ENCODE measurements at regions not wholly inside any gene's neighbourhood (a gene's known extent, or its start where the extent isn't known, plus 50 kb on each side); places are given as distances from the start of the nearest gene placed in this dataset.

GRCh38 chr2:183284606-183285005 is 160.4 kb downstream of the NUP35 start:
- peak; percentile 32 for DNase-seq (ENCODE audit: low spot score)

- no peak for DNase-seq (ENCODE audit: low spot score)
These were observed 167.2 kb downstream of the NUP35 start for GRCh38 chr2:183291436-183291835.

DNA sequence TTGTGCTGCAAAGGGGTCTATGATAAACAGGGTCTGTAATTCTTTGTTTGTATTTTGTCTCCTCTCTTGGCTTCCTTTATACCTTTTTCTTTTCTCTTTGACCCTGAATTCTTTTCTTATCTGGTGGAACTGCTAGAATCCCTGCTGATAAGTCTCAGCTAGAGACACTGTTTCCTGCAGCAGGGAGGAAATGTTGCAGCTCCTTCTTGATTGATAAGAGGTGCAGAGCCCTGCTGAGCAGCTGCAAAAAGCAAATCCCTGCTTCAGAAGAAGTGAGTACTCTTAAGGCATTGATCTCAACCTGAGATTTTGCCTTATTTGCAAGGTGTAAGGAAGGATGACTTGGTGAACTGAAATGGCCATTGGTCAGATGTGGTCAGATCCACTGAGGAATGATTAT is 167.8 kb downstream of the NUP35 start:
- DNase-seq (ENCODE audit: low spot score): no peak

DNA sequence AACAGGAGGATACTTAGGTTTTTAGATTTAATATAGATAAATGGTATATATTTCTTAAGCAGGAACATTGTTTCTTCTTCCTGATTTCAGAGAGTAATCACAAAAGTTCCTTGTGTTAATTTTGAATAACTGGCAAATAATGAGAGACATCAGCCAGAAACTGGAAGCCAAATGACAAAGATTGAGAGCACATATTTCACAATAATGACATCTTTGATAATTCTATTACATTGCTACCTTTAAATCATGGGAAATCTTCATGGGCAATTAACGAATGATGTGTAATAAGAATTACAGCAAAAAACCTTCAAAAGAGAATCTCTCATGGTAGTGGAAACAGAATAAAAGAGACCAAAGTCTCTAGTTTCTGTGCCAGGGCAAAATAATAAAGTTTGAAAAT is 215.1 kb downstream of the NUP35 start:
- no peak for DNase-seq (ENCODE audit: low spot score)

- no peak for DNase-seq (ENCODE audit: low spot score)
These were observed 216.8 kb downstream of the NUP35 start for GRCh38 chr2:183341057-183341456.

DNA sequence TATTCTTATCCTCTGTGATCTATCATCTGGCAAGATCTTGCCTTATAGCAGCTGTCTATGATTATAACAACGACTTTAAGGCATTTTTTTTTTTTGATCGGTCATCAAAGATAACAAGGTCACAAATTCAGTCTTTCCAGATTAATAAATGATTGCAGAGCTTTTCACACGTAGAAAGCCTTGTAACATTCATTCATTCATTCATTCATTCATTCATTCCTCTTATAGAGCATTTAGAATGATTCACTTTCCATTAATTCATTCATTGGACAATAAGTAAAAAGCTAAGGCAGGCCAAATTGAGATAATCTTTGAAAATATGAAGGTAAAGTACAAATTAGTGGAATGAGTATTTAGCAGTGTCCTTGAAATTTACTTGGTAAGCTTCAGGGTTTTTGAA is 223.7 kb downstream of the NUP35 start:
- no peak for DNase-seq (ENCODE audit: low spot score)

GRCh38 chr2:183348492-183348891 is 224.2 kb downstream of the NUP35 start:
- no peak for DNase-seq (ENCODE audit: low spot score)

- no peak for DNase-seq (ENCODE audit: low spot score)
These were observed 224.8 kb downstream of the NUP35 start for GRCh38 chr2:183349091-183349490.

- DNase-seq (ENCODE audit: low spot score): peak; percentile 8
These were observed 235.6 kb downstream of the NUP35 start for GRCh38 chr2:183359867-183360266.

DNA sequence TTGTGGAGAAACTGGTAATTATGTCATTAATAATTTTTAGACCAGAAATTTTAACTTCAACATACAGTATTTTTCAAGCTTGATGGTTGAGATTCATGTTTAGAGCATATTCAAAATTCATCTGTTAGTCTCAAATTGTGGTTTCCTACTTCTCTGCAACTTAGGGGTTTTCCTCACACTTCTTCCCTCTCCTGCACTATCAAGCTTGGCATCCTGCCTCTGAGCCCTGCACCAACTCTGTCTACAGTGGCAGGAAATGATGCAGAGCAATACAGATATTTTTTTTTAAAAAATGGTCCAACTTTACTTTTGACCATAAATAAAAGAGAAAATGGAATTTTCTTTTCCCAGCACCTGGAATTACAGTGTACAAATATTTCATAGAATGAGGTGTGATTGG is 247.3 kb downstream of the NUP35 start:
- DNase-seq (ENCODE audit: low spot score): no peak

DNA sequence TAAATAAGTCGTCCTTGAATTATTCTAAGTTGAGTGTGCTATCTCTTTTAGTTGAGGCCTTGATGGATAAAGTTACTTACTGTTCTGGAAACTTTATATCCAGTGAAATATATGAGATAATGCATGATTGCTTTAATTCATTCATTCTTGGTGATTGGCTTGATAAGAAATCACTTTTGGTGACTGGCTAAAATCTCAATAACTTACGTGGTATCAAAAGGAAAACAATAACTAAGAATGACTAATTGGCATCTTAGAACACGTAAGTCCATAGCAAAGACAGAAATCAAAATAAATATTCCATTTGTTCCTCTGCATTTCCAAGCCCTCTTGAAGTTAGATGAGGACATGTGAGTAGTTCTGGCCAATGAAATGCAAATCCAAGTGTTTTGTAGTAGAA is 251.6 kb downstream of the NUP35 start:
- DNase-seq (ENCODE audit: low spot score): no peak

DNA sequence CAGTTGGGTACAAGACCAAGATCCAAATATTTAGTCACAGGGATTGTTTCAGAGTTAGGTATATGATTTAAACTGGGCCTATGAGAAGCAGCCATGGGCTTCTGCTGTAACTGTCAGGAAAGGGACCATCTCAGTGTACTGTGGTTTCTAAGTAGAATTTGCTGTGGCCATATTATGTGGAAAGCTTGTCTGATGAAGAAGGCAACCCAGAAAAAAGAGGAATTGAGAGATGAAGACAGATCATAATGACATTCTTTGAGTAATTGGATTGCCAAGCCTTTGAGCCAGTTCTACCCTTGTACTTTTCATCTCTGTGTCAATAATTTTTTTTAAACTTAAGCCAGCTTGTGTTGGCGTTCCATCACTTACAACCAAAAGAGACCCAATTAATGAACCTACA is 259.6 kb downstream of the NUP35 start:
- DNase-seq (ENCODE audit: low spot score): no peak

- DNase-seq (ENCODE audit: low spot score): no peak
These were observed 265.4 kb downstream of the NUP35 start for GRCh38 chr2:183389546-183390080.

DNA sequence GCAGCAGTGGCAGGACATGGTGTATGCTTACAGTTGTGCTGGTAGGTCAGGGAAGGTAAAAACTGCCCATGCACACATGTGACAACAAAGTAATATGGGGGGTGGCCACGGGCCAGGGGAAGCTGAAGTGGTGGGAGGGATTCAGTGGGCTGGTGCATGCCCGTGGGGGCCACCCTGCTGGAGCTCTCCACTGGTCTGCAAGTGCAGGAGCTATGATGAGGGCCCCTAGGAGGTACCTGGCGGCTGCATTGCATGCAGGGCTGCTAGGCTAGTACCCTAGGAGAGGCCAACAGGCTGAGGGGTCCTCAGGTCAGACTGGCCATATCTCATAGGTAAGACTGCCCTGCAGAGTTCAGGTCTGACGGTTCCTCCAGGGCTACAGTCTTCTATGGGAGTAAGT is 265.9 kb downstream of the NUP35 start:
- DNase-seq (ENCODE audit: low spot score): no peak

GRCh38 chr2:183404392-183404791 is 280.1 kb downstream of the NUP35 start:
- DNase-seq (ENCODE audit: low spot score): no peak

GRCh38 chr2:183408562-183408961 is 284.3 kb downstream of the NUP35 start:
- no peak for DNase-seq (ENCODE audit: low spot score)

DNA sequence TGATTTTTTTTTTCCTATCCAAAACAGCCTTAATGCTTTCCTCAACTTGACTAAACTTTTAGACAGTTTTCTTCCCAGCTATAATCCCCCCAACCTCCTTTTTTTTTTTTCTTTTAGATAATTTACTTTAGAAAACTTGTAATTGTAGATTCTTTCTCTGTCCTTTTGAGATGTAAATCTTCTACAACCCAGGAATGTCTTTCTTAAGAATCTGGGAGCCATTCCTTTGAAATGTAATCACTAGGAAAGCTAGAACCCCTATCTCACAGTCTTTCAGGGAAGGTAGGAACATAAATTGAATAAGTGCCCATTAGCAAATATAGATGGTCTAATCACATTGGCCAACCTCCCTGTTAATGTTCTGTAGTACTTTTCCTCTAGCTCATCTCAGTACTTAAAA is 285.4 kb downstream of the NUP35 start:
- DNase-seq (ENCODE audit: low spot score): no peak

- DNase-seq (ENCODE audit: low spot score): no peak
These were observed 292.5 kb downstream of the NUP35 start for GRCh38 chr2:183416753-183417152.

GRCh38 chr2:183426825-183427224 is 302.6 kb downstream of the NUP35 start:
- no peak for DNase-seq (ENCODE audit: low spot score)

DNA sequence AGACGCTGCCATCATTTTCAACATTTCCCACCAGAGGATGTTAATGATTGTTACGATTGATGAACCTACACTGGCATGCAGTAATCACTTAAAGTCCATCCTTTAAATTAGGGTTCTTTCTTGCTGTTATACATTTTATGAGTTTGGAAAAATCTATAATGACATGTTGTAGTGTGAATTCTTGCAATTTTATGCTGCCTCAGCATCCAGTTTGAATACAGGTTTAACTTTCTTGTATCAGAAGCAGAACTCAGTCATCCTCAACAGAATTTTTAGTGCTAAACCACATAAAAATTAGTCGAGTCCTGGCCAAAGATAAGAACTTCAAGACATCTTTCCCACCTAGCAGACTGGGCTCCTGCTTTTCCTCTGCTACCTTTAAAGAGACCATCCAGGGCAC is 303.3 kb downstream of the NUP35 start:
- DNase-seq (ENCODE audit: low spot score): no peak

DNA sequence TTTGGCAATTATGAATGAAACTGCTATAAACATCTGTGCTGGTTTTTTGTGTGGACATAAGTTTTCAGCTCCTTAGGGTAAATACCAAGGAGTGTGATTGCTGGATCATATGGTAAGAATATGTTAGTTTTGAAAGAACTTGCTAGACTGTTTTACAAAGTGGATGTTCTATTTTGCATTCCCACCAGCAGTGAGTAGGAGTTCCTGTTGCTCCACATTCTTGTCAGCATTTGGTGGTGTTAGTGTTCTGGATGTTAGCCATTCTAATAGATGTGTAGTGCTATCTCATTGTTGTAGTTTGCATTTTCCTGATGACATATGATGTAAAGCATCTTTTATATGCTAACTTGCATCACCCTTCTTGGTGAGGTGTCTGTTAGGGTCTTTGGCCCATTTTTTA is 304.6 kb downstream of the NUP35 start:
- no peak for DNase-seq (ENCODE audit: low spot score)

- DNase-seq (ENCODE audit: low spot score): no peak
These were observed 314.3 kb downstream of the NUP35 start for GRCh38 chr2:183438541-183438940.

DNA sequence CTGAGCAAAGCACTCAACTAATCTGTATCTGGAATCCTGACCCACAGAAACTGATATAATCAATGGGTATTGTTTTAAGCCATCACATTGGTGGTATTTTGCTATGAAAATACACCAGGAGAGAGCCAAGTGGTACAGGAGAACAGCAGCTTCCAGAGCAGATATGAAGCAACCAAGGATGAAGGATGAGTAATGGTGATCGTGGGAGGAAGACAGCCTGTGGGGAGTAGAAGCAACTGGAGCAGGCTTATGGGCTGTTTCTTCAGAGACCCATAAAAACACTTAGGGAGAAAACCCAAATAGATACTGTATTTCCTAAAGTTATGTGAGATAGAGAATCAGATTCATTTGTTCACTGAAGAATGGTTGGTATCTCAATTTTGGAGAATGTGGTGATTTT is 330.8 kb downstream of the NUP35 start:
- no peak for DNase-seq (ENCODE audit: low spot score)

DNA sequence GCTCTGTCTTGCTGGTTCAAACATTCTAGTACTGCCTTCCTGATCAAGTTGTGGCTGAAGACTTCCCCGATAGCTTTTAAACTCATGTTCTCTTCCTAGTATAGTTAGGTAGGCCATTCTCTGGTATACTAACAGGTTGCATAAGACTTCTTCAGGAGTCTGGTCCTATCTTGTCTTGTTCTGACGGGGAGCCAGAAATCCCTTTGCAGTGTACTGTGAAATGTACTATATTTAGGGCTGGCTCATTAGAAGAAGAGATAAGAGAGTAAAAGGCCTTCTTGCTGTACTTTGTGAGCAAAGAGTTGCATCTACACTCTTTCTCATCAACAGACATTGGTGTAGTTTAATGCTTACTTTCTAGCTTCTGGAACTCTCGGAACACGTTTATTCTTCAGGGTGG is 331.9 kb downstream of the NUP35 start:
- no peak for DNase-seq (ENCODE audit: low spot score)

- DNase-seq (ENCODE audit: low spot score): no peak
These were observed 334.2 kb downstream of the NUP35 start for GRCh38 chr2:183458460-183458859.
